Urinary bladder (tissue), 4 donors: ENCODE measurements at regions not wholly inside any gene's neighbourhood (a gene's known extent, or its start where the extent isn't known, plus 50 kb on each side); places are given as distances from the start of the nearest gene placed in this dataset. TPM values are rescaled to one million over a fixed set of nuclear protein-coding genes. Genes with fewer than 3 reads are reported as not detected.

ENCODE experiments used
- DNase-seq: peaks from one replicate; pipeline ENCODE4 v3.0.0-alpha.2; 2015; ENCODE audit errors: extremely low spot score
- H3K27ac ChIP-seq: one replicate; pipeline ENCODE4 v1.5.1; 2013; ENCODE audit warnings: low read depth, mild to moderate bottlenecking, moderate library complexity
- H3K36me3 ChIP-seq: one replicate; pipeline ENCODE4 v1.6.1; 2013; ENCODE audit warnings: mild to moderate bottlenecking, moderate library complexity; ENCODE audit not compliant: insufficient read depth
- H3K4me1 ChIP-seq: one replicate; pipeline ENCODE4 v1.6.1; 2013; ENCODE audit warnings: mild to moderate bottlenecking, moderate library complexity; ENCODE audit not compliant: insufficient read depth
- H3K4me3 ChIP-seq: one replicate; pipeline ENCODE4 v1.5.1; 2013; ENCODE audit warnings: low read depth, low read length
- WGBS: extraction: QIAGEN DNeasy Blood & Tissue Kit; methylation state at CpG from one replicate; pipeline ENCODE4 v1.1.7; 2013; 5-methylcytosine and 5-hydroxymethylcytosine counted together
- small RNA-seq: library from RNA; depleted of rRNA; stranded (forward); fragments of <200 nt; gene quantifications from one replicate; pipeline ENCODE3, GENCODE V24; 2014
- donor health status: healthy with polysubstance abuse.
- donor health status: healthy.

GRCh38 chr3:76986876-76987474 is 52.9 kb upstream of the ROBO2 start:
- Histone ChIP-seq H3K27ac (no peak overlapping the region), H3K36me3 (no peaks in the 10 kb centered on the region), H3K4me3 (no peak overlapping the region), H3K4me1 (no peaks in the 10 kb centered on the region)
- 75% methylated on average over 11 of the region's 11 CpGs for WGBS
- no peak for DNase-seq

Small RNA genes in the stretch of these regions (small RNA-seq; reads per million reads assigned to genes)
- gene RF00019 = not detected
